HEK293 (cell line): ENCODE measurements at regions not wholly inside any gene's neighbourhood (a gene's known extent, or its start where the extent isn't known, plus 50 kb on each side); places are given as distances from the start of the nearest gene placed in this dataset.

Source experiments
- CTCF ChIA-PET: fragments of 350-600 bp; formaldehyde crosslinking; extraction: SDS; loops from one replicate; lab custom pipeline; 2021; ENCODE audit warnings: antibody characterized with exemption; lab: Yijun Ruan, JAX
- POLR2A ChIA-PET: fragments of 300-600 bp; formaldehyde crosslinking; extraction: SDS; loops from one replicate; lab custom pipeline; 2020; ENCODE audit warnings: antibody characterized with exemption, inconsistent platforms; lab: Yijun Ruan, JAX
- H3K27ac ChIP-seq: fragments of 200-500 bp; sonication (Bioruptor generic); 2 replicates; pipeline ENCODE4 v1.5.1; 2014; ENCODE audit warnings: low read depth, low read length, control low read depth, inconsistent platforms; ENCODE audit errors: extremely low read depth
- H3K36me3 ChIP-seq, 2 experiments: fragments of 200-500 bp in 1 of 2; sonication (Bioruptor generic) in 1 of 2; 1 replicate in 1 of 2; 2 replicates in 1 of 2; pipeline ENCODE4 v1.5.1; 2014 to 2017; ENCODE audit warnings: inconsistent platforms in 2 of 2, low read length in 2 of 2; ENCODE audit not compliant: control insufficient read depth in 2 of 2, insufficient read depth in 1 of 2
- H3K4me1 ChIP-seq: fragments of 200-500 bp; sonication (Bioruptor generic); 2 replicates; pipeline ENCODE4 v1.5.1; 2014; ENCODE audit warnings: mild to moderate bottlenecking, low read length, inconsistent platforms; ENCODE audit not compliant: control insufficient read depth, insufficient read depth
- H3K4me3 ChIP-seq: 2 replicates; pipeline ENCODE4 v1.5.1; 2011; ENCODE audit warnings: low read depth, mild to moderate bottlenecking, control low read depth, low read length, moderate library complexity
- H3K9me3 ChIP-seq: fragments of 200-500 bp; sonication (Bioruptor generic); 2 replicates; pipeline ENCODE4 v1.5.1; 2014; ENCODE audit warnings: low read depth, low read length, inconsistent platforms; ENCODE audit not compliant: control insufficient read depth, insufficient read depth
- BCL6B ChIP-seq: fragments of 450-650 bp; formaldehyde crosslinking; IDR thresholded peaks from 2 replicates; pipeline ENCODE4 v1.5.1; 2017; ENCODE audit warnings: missing biosample characterization, missing genetic modification characterization
- FEZF1 ChIP-seq: fragments of 450-650 bp; formaldehyde crosslinking; IDR thresholded peaks from 2 replicates; pipeline ENCODE4 v1.5.1; 2016; ENCODE audit warnings: missing biosample characterization, missing genetic modification characterization
- GLI4 ChIP-seq: fragments of 450-650 bp; formaldehyde crosslinking; IDR thresholded peaks from 2 replicates; pipeline ENCODE4 v1.5.1; 2016; ENCODE audit warnings: missing biosample characterization, missing genetic modification characterization
- KLF16 ChIP-seq: fragments of 450-650 bp; formaldehyde crosslinking; IDR thresholded peaks from 2 replicates; pipeline ENCODE4 v1.5.1; 2017; ENCODE audit warnings: missing biosample characterization, missing genetic modification characterization
- KLF9 ChIP-seq: fragments of 450-650 bp; formaldehyde crosslinking; IDR thresholded peaks from 2 replicates; pipeline ENCODE4 v1.5.1; 2016; ENCODE audit warnings: missing biosample characterization, missing genetic modification characterization, low read depth
- SCRT2 ChIP-seq: fragments of 450-650 bp; formaldehyde crosslinking; IDR thresholded peaks from 2 replicates; pipeline ENCODE4 v1.5.1; 2016; ENCODE audit warnings: missing biosample characterization, missing genetic modification characterization
- SP2 ChIP-seq: fragments of 450-650 bp; formaldehyde crosslinking; IDR thresholded peaks from 2 replicates; pipeline ENCODE4 v1.5.1; 2016; ENCODE audit warnings: missing biosample characterization, missing genetic modification characterization
- TCF7L2 ChIP-seq: IDR thresholded peaks from 2 replicates; pipeline ENCODE4 v1.6.1; 2011; ENCODE audit warnings: low read depth, mild to moderate bottlenecking, inconsistent platforms, low read length, moderate library complexity, borderline replicate concordance
- ZBTB48 ChIP-seq: fragments of 450-650 bp; formaldehyde crosslinking; IDR thresholded peaks from 2 replicates; pipeline ENCODE4 v1.5.1; 2016; ENCODE audit warnings: missing biosample characterization, missing genetic modification characterization
- ZBTB7A ChIP-seq: fragments of 450-650 bp; formaldehyde crosslinking; IDR thresholded peaks from 2 replicates; pipeline ENCODE4 v1.5.1; 2016; ENCODE audit warnings: low read depth, missing biosample characterization, missing genetic modification characterization
- ZFP37 ChIP-seq: fragments of 450-650 bp; formaldehyde crosslinking; IDR thresholded peaks from 2 replicates; pipeline ENCODE4 v1.5.1; 2016; ENCODE audit warnings: missing biosample characterization, missing genetic modification characterization
- ZNF140 ChIP-seq: fragments of 450-650 bp; formaldehyde crosslinking; IDR thresholded peaks from 2 replicates; pipeline ENCODE4 v1.5.1; 2016; ENCODE audit warnings: missing biosample characterization, missing genetic modification characterization
- ZNF157 ChIP-seq: fragments of 450-650 bp; formaldehyde crosslinking; IDR thresholded peaks from 2 replicates; pipeline ENCODE4 v1.5.1; 2016; ENCODE audit warnings: missing biosample characterization, missing genetic modification characterization
- ZNF211 ChIP-seq: fragments of 450-650 bp; formaldehyde crosslinking; IDR thresholded peaks from 2 replicates; pipeline ENCODE4 v1.5.1; 2016; ENCODE audit warnings: low read depth, missing biosample characterization, missing genetic modification characterization
- ZNF214 ChIP-seq: fragments of 450-650 bp; formaldehyde crosslinking; IDR thresholded peaks from 2 replicates; pipeline ENCODE4 v1.5.1; 2017; ENCODE audit warnings: missing biosample characterization, mild to moderate bottlenecking, missing genetic modification characterization, borderline replicate concordance
- ZNF239 ChIP-seq: fragments of 450-650 bp; formaldehyde crosslinking; IDR thresholded peaks from 2 replicates; pipeline ENCODE4 v1.5.1; 2016; ENCODE audit warnings: missing biosample characterization, missing genetic modification characterization
- ZNF26 ChIP-seq: fragments of 450-650 bp; formaldehyde crosslinking; IDR thresholded peaks from 2 replicates; pipeline ENCODE4 v1.5.1; 2016; ENCODE audit warnings: missing biosample characterization, missing genetic modification characterization
- ZNF266 ChIP-seq: fragments of 450-650 bp; formaldehyde crosslinking; IDR thresholded peaks from 2 replicates; pipeline ENCODE4 v1.5.1; 2016; ENCODE audit warnings: missing biosample characterization, missing genetic modification characterization, low read depth
- ZNF274 ChIP-seq, 2 experiments: fragments of 200-500 bp in 1 of 2; fragments of 450-650 bp in 1 of 2; sonication (Bioruptor generic) in 1 of 2; formaldehyde crosslinking in 1 of 2; IDR thresholded peaks; 2 replicates each; pipeline versions ENCODE4 v1.5.1 to v1.6.1; 2014 to 2016; ENCODE audit warnings: borderline replicate concordance in 1 of 2, inconsistent platforms in 1 of 2, low read length in 1 of 2, missing biosample characterization in 1 of 2, missing genetic modification characterization in 1 of 2
- ZNF324 ChIP-seq: fragments of 450-650 bp; formaldehyde crosslinking; IDR thresholded peaks from 2 replicates; pipeline ENCODE4 v1.5.1; 2016; ENCODE audit warnings: missing biosample characterization, missing genetic modification characterization
- ZNF529 ChIP-seq: fragments of 450-650 bp; formaldehyde crosslinking; IDR thresholded peaks from 2 replicates; pipeline ENCODE4 v1.5.1; 2017; ENCODE audit warnings: missing genetic modification characterization, missing biosample characterization; ENCODE audit not compliant: insufficient replicate concordance
- ZNF580 ChIP-seq: fragments of 450-650 bp; formaldehyde crosslinking; IDR thresholded peaks from 2 replicates; pipeline ENCODE4 v1.5.1; 2016; ENCODE audit warnings: missing biosample characterization, missing genetic modification characterization
- ZNF600 ChIP-seq: fragments of 450-650 bp; formaldehyde crosslinking; IDR thresholded peaks from 2 replicates; pipeline ENCODE4 v1.5.1; 2016; ENCODE audit warnings: missing biosample characterization, missing genetic modification characterization
- ZNF629 ChIP-seq: fragments of 450-650 bp; formaldehyde crosslinking; IDR thresholded peaks from 2 replicates; pipeline ENCODE4 v1.5.1; 2017; ENCODE audit warnings: missing biosample characterization, missing genetic modification characterization
- ZNF660 ChIP-seq: fragments of 450-650 bp; IDR thresholded peaks from 2 replicates; pipeline ENCODE4 v1.5.1; 2018; ENCODE audit warnings: missing biosample characterization, mild to moderate bottlenecking, missing genetic modification characterization
- ZNF692 ChIP-seq: fragments of 450-650 bp; formaldehyde crosslinking; IDR thresholded peaks from 2 replicates; pipeline ENCODE4 v1.5.1; 2016; ENCODE audit warnings: missing biosample characterization, missing genetic modification characterization
- ZNF768 ChIP-seq: fragments of 450-650 bp; formaldehyde crosslinking; IDR thresholded peaks from 2 replicates; pipeline ENCODE4 v1.5.1; 2018; ENCODE audit warnings: missing biosample characterization, mild to moderate bottlenecking, missing genetic modification characterization
- ZNF791 ChIP-seq: fragments of 450-650 bp; formaldehyde crosslinking; IDR thresholded peaks from 2 replicates; pipeline ENCODE4 v1.5.1; 2016; ENCODE audit warnings: missing biosample characterization, missing genetic modification characterization
- ZNF843 ChIP-seq: fragments of 450-650 bp; formaldehyde crosslinking; IDR thresholded peaks from 2 replicates; pipeline ENCODE4 v1.5.1; 2016; ENCODE audit warnings: missing biosample characterization, missing genetic modification characterization
- ZSCAN23 ChIP-seq: fragments of 450-650 bp; formaldehyde crosslinking; IDR thresholded peaks from 2 replicates; pipeline ENCODE4 v1.5.1; 2016; ENCODE audit warnings: missing biosample characterization, missing genetic modification characterization

GRCh38 chr5:144788556-144788955 lies 617.9 kb downstream of the KCTD16 start:
- no peak overlapping the region for H3K4me3 ChIP-seq
- POLR2A ChIA-PET = no interaction called here
- no peaks in the 10 kb centered on the region for H3K9me3 ChIP-seq
- TF ChIP-seq ZSCAN23 (tag by site-specific recombination) (no peak), KLF16 (tag by site-specific recombination) (no peak), ZBTB7A (tag by site-specific recombination) (no peak), ZNF660 (tag by site-specific recombination) (no peak), ZNF266 (tag by site-specific recombination) (no peak), ZFP37 (tag by site-specific recombination) (no peak), ZNF791 (tag by site-specific recombination) (no peak), ZNF140 (tag by site-specific recombination) (no peak), ZNF324 (tag by site-specific recombination) (no peak), SP2 (tag by site-specific recombination) (no peak)
- H3K4me1 ChIP-seq = no peaks in the 10 kb centered on the region
- CTCF ChIA-PET = no interaction called here
- no peaks in the 10 kb centered on the region for H3K36me3 ChIP-seq
- H3K27ac ChIP-seq = no peak overlapping the region

GRCh38 chr5:144788046-144788445 lies 617.4 kb downstream of the KCTD16 start:
- Histone ChIP-seq H3K9me3 (no peaks in the 10 kb centered on the region), H3K4me1 (no peaks in the 10 kb centered on the region)
- POLR2A ChIA-PET = no interaction called here
- TF ChIP-seq ZNF26 (no peak), BCL6B (tag by site-specific recombination) (no peak), ZNF600 (no peak), ZNF214 (tag by site-specific recombination) (no peak), ZNF274 (IDR thresholded peaks at IDR 0.05; ENCODE audit: low read length) (no peak), ZNF274 (tag by site-specific recombination; IDR thresholded peaks at IDR 0.05; ENCODE audit: borderline replicate concordance) (no peak), FEZF1 (tag by site-specific recombination) (no peak), ZNF843 (tag by site-specific recombination) (no peak), ZBTB48 (no peak), ZNF211 (tag by site-specific recombination) (no peak), ZNF692 (tag by site-specific recombination) (no peak), ZNF157 (tag by site-specific recombination) (no peak), GLI4 (tag by site-specific recombination) (no peak), SCRT2 (no peak), ZNF239 (tag by site-specific recombination) (no peak), ZNF580 (tag by site-specific recombination) (no peak), ZNF629 (no peak), TCF7L2 (no peak), ZNF768 (tag by site-specific recombination) (no peak), ZNF529 (tag by site-specific recombination) (no peak), KLF9 (no peak)
- TF ChIP-seq, all 188 proteins: peak for 0
- CTCF ChIA-PET = no interaction called here
- H3K27ac ChIP-seq = no peak overlapping the region
- H3K36me3 ChIP-seq = no peaks in the 10 kb centered on the region
- H3K4me3 ChIP-seq = no peak overlapping the region
